BJ (cell line): ENCODE measurements at regions not wholly inside any gene's neighbourhood (a gene's known extent, or its start where the extent isn't known, plus 50 kb on each side); places are given as distances from the start of the nearest gene placed in this dataset.

Experiments used
- CTCF ChIA-PET: fragments of 350-600 bp; formaldehyde crosslinking; extraction: SDS; loops from one replicate; lab custom pipeline; 2021; ENCODE audit warnings: antibody characterized with exemption, inconsistent platforms; lab: Yijun Ruan, JAX
- POLR2A ChIA-PET: fragments of 300-600 bp; sonication (Branson Sonifier 250); formaldehyde crosslinking; extraction: SDS; loops from one replicate; lab custom pipeline; 2021; ENCODE audit warnings: antibody characterized with exemption; lab: Charles Lee
- DNase-seq: peaks from one replicate; pipeline ENCODE4 v3.0.0-alpha.2; 2011; ENCODE audit warnings: low read depth
- H3K27me3 ChIP-seq: 2 replicates; pipeline ENCODE4 v1.6.0; 2011; ENCODE audit warnings: low read length; ENCODE audit not compliant: control insufficient read depth, insufficient read depth
- H3K36me3 ChIP-seq: 2 replicates; pipeline ENCODE4 v1.5.1; 2011; ENCODE audit warnings: low read length; ENCODE audit not compliant: control insufficient read depth, insufficient read depth
- H3K4me3 ChIP-seq: 2 replicates; pipeline ENCODE4 v1.5.1; 2011; ENCODE audit warnings: low read depth, mild to moderate bottlenecking, control low read depth, low read length
- CTCF ChIP-seq: IDR thresholded peaks from 2 replicates; pipeline ENCODE4 v1.5.1; 2011; ENCODE audit warnings: low read depth, mild to moderate bottlenecking, control low read depth, inconsistent platforms, low read length, moderate library complexity; ENCODE audit not compliant: insufficient read depth

DNA sequence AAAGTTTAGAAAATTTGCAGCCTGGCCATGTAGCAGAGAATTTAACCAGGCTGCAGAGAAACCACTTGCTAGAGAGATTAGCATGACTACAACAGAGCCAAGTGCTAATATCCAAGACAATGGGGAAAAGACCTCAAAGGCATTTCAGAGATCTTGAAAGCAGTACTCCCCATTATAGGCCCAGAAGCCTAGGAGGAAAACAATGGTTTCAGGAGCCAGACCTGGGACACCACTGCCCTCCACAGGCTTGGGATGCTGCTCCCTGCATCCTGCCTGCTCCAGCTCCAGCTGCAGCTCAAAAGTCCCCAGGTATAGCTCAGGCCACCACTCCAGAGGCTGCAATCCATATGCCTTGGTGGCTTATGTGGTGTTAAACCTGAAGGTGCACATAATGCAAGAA is 101.5 kb upstream of the TMEM72 start:
- DNase-seq = no peak
- no peaks in the 10 kb centered on the region for H3K36me3 ChIP-seq
- H3K4me3 ChIP-seq = no peak overlapping the region
- POLR2A ChIA-PET = no interaction called here
- CTCF ChIA-PET = no interaction called here
- peak; percentile 51; the same call in 1 of the 2 replicates for TF ChIP-seq CTCF
- H3K27me3 ChIP-seq = no peaks in the 10 kb centered on the region

DNA sequence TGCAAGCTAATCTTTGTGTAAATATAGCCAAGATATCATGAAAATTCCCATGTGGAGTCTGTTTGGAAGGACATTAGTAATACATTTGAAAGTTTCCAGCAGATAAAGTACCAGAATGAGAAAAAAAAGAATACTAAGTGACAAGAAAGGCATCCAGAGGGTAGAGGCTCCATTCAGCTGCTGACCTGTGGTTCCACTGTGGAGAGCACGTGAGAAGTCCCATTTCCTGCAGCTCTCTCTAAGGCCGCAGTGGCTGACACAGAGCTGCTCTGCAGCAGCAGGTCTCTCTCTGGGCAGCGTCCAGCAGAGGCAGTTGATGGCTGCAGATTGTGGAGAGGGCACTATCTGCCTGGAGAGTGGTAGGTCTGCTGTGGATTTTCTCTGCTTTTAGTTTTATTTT is 100.1 kb upstream of the TMEM72 start:
- H3K36me3 ChIP-seq = no peaks in the 10 kb centered on the region
- H3K4me3 ChIP-seq = no peak overlapping the region
- ChIA-PET CTCF (no interaction called here), POLR2A (no interaction called here)
- no peak for TF ChIP-seq CTCF
- no peak for DNase-seq
- no peaks in the 10 kb centered on the region for H3K27me3 ChIP-seq

DNA sequence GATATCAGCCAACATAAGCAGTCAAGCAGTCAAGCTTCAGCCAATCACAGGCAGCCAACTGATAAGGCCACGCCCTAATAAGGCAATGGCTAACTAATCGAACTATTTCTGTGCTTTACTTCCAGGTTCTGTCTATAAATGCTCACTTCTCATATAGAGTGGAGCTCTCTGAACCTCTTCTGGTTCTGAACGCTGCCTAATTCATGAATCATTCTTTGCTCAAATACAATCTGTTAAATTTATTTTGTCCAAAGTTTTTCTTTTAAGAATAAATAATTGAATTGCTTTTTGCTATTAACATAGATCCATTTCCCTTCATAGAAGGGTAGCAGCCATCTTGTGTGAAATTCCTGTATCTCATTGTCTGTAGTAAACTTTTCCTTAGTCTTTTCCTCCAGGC is 97.9 kb upstream of the TMEM72 start:
- no peak overlapping the region for H3K4me3 ChIP-seq
- ChIA-PET CTCF (no interaction called here), POLR2A (no interaction called here)
- no peak for DNase-seq
- no peaks in the 10 kb centered on the region for H3K36me3 ChIP-seq
- no peaks in the 10 kb centered on the region for H3K27me3 ChIP-seq
- no peak for TF ChIP-seq CTCF

DNA sequence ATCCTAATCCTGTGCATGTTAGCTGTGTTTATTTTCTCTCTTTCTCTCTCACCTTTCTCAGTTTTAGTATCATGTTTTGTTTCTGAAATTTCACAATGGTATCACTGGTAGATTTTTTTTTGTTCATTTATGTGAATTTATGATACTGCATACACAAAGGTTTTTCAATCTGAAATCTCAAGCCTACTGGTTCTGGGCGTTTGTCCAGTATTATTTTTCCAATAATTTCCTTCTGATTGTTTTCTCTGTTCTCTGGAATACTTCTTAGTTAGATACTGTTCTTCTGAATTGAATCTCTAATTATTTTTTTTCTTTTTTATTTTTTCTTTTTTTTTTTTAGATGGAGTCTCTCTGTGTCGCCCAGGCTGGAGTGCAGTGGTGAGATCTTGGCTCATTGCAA is 96.2 kb upstream of the TMEM72 start:
- Histone ChIP-seq H3K27me3 (no peaks in the 10 kb centered on the region), H3K4me3 (no peak overlapping the region), H3K36me3 (no peaks in the 10 kb centered on the region)
- POLR2A ChIA-PET = no interaction called here
- DNase-seq = no peak
- CTCF ChIA-PET = no interaction called here
- TF ChIP-seq CTCF = no peak

GRCh38 chr10:44818041-44818649 is 93.0 kb upstream of the TMEM72 start:
- Histone ChIP-seq H3K4me3 (no peak overlapping the region), H3K36me3 (no peaks in the 10 kb centered on the region), H3K27me3 (no peaks in the 10 kb centered on the region)
- CTCF ChIA-PET = interaction anchor here (1.4 to 1.7 kb wide), 2 partner anchors 11 to 21 kb away, joined by 3 to 4 read pairs; no protein-coding TSS in a partner anchor
- DNase-seq = no peak
- POLR2A ChIA-PET = no interaction called here
- no peak for TF ChIP-seq CTCF
